ENCODE measurements at regions not wholly inside any gene's neighbourhood (a gene's known extent, or its start where the extent isn't known, plus 50 kb on each side); places are given as distances from the start of the nearest gene placed in this dataset.
A peak's percentile ranks its signal among the peaks of the same experiment; 100 is the strongest.
"Not testable (repeated sequence)": the region's sequence is repeated elsewhere in the genome, so short reads cannot be mapped to it uniquely, and the experiment has no call there.

GRCh38 chr5:99177796-99178195, 249.0 kb upstream of the CHD1 start:
- no peaks in the 10 kb centered on the region for H3K9me3 Mint-ChIP-seq (ENCODE audit: unreplicated experiment)
- BruUV-seq (replicated peaks), result no TSS peak

DNA sequence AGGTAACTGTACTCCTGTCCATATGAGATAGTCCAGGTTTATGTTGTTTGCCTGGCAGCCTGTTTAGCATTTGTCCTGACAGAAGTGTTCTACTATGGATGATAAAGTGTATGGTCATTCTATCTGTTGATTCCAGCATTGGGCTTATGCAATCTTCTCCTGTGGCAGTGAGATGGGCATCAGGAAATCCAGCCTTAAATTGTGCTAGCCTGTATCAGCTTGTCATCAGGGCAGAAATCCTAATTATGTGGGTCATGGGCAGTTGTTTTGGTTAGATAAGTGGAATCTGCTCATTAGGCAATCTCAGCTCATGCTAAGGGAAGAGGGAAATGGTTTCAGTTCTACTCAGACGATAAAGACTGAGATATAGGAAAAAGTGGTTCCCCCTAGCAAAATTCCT, 247.4 kb upstream of the CHD1 start:
- H3K27me3 Mint-ChIP-seq (ENCODE audit: insufficient read depth, unreplicated experiment), result peaks cover 3% of the 10 kb centered on the region
- ChIA-PET POLR2A (no interaction called here), CTCF (no interaction called here)
- no peaks in the 10 kb centered on the region for H3K36me3 Mint-ChIP-seq (ENCODE audit: insufficient read depth, unreplicated experiment)
- H3K4me1 Mint-ChIP-seq (ENCODE audit: low read depth, unreplicated experiment), result no peaks in the 10 kb centered on the region
- intact Hi-C loops (cut with micrococcal nuclease; ENCODE audit: unreplicated experiment), result no loop called here
- no peak overlapping the region for H3K4me3 Mint-ChIP-seq (ENCODE audit: unreplicated experiment)
- no peaks in the 10 kb centered on the region for H3K9me3 ChIP-seq
- no peaks in the 10 kb centered on the region for H3K27me3 ChIP-seq (replicated peaks; ENCODE audit: control insufficient read depth, insufficient read depth, low read length)
- H3K9me3 Mint-ChIP-seq (ENCODE audit: unreplicated experiment), result no peaks in the 10 kb centered on the region
- no peak for DNase-seq
- H3K4me3 ChIP-seq (ENCODE audit: low read depth, low read length), result no peak overlapping the region
- no peak overlapping the region for H3K27ac Mint-ChIP-seq (ENCODE audit: unreplicated experiment)
- BruUV-seq (replicated peaks), result no TSS peak
- TF ChIP-seq, protein P1, sequence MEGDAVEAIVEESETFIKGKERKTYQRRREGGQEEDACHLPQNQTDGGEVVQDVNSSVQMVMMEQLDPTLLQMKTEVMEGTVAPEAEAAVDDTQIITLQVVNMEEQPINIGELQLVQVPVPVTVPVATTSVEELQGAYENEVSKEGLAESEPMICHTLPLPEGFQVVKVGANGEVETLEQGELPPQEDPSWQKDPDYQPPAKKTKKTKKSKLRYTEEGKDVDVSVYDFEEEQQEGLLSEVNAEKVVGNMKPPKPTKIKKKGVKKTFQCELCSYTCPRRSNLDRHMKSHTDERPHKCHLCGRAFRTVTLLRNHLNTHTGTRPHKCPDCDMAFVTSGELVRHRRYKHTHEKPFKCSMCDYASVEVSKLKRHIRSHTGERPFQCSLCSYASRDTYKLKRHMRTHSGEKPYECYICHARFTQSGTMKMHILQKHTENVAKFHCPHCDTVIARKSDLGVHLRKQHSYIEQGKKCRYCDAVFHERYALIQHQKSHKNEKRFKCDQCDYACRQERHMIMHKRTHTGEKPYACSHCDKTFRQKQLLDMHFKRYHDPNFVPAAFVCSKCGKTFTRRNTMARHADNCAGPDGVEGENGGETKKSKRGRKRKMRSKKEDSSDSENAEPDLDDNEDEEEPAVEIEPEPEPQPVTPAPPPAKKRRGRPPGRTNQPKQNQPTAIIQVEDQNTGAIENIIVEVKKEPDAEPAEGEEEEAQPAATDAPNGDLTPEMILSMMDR (IDR thresholded peaks at IDR 0.05; ENCODE audit: insufficient read depth in 1 of 2, low read depth in 1 of 2, low read length in 1 of 2, severe bottlenecking in 1 of 2, unreplicated experiment in 1 of 2), result no peak
- H3K4me1 ChIP-seq, result no peaks in the 10 kb centered on the region
- H3K36me3 ChIP-seq (ENCODE audit: control insufficient read depth, insufficient read depth, low read length), result no peaks in the 10 kb centered on the region

More at GRCh38 chr5:99177796-99178195, 249.0 kb upstream of the CHD1 start:
- Mint-ChIP-seq H3K4me3 (ENCODE audit: unreplicated experiment) (no peak overlapping the region), H3K4me1 (ENCODE audit: low read depth, unreplicated experiment) (no peaks in the 10 kb centered on the region), H3K27me3 (ENCODE audit: insufficient read depth, unreplicated experiment) (peaks cover 3% of the 10 kb centered on the region), H3K36me3 (ENCODE audit: insufficient read depth, unreplicated experiment) (no peaks in the 10 kb centered on the region), H3K27ac (ENCODE audit: unreplicated experiment) (no peak overlapping the region)
- Histone ChIP-seq H3K4me1 (no peaks in the 10 kb centered on the region), H3K4me3 (ENCODE audit: low read depth, low read length) (no peak overlapping the region), H3K9me3 (no peaks in the 10 kb centered on the region), H3K36me3 (ENCODE audit: control insufficient read depth, insufficient read depth, low read length) (no peaks in the 10 kb centered on the region), H3K27me3 (replicated peaks; ENCODE audit: control insufficient read depth, insufficient read depth, low read length) (no peaks in the 10 kb centered on the region)
- POLR2A ChIA-PET, result no interaction called here
- TF ChIP-seq, protein P1 (IDR thresholded peaks at IDR 0.05; ENCODE audit: insufficient read depth in 1 of 2, low read depth in 1 of 2, low read length in 1 of 2, severe bottlenecking in 1 of 2, unreplicated experiment in 1 of 2), result no peak
- CTCF ChIA-PET, result no interaction called here
- no peak for DNase-seq
- intact Hi-C loops (cut with micrococcal nuclease; ENCODE audit: unreplicated experiment), result no loop called here

GRCh38 chr5:99169309-99169708, 240.5 kb upstream of the CHD1 start:
- H3K27me3 ChIP-seq (replicated peaks; ENCODE audit: control insufficient read depth, insufficient read depth, low read length), result no peaks in the 10 kb centered on the region
- no peaks in the 10 kb centered on the region for H3K36me3 ChIP-seq (ENCODE audit: control insufficient read depth, insufficient read depth, low read length)
- Mint-ChIP-seq H3K4me3 (ENCODE audit: unreplicated experiment) (no peak overlapping the region), H3K27ac (ENCODE audit: unreplicated experiment) (no peak overlapping the region), H3K27me3 (ENCODE audit: insufficient read depth, unreplicated experiment) (no peaks in the 10 kb centered on the region), H3K9me3 (ENCODE audit: unreplicated experiment) (peaks cover 10% of the 10 kb centered on the region), H3K36me3 (ENCODE audit: insufficient read depth, unreplicated experiment) (no peaks in the 10 kb centered on the region), H3K4me1 (ENCODE audit: low read depth, unreplicated experiment) (no peaks in the 10 kb centered on the region)
- TF ChIP-seq, protein P1 (IDR thresholded peaks at IDR 0.05; ENCODE audit: insufficient read depth in 1 of 2, low read depth in 1 of 2, low read length in 1 of 2, severe bottlenecking in 1 of 2, unreplicated experiment in 1 of 2), result peak; percentile 12 to 23
- intact Hi-C loops (cut with micrococcal nuclease; ENCODE audit: unreplicated experiment), result no loop called here
- DNase-seq, result no peak
- POLR2A ChIA-PET, result no interaction called here
- CTCF ChIA-PET, result no interaction called here
- H3K4me1 ChIP-seq, result no peaks in the 10 kb centered on the region
- no peaks in the 10 kb centered on the region for H3K9me3 ChIP-seq
- no TSS peak for BruUV-seq (replicated peaks)
- no peak overlapping the region for H3K4me3 ChIP-seq (ENCODE audit: low read depth, low read length)

DNA sequence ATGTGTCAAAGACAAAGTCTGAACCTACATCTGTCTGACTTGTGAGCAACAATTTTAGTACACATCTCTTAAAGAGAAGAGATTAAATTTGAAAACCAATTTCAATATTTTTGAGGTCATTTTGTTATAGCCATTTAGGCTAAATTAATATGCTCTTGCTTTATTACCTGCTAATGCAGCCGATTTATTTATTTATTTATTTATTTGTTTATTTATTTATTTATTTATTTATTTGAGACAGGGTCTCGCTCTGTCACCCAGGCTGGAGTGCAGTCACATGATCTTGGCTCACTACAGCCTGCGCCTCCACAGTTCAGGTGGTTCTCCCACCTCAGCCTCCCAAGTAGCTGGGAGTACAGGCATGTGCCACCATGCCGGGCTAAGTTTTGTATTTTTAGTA, 232.7 kb upstream of the CHD1 start:
- BruUV-seq (replicated peaks); H3K36me3 Mint-ChIP-seq (ENCODE audit: insufficient read depth, unreplicated experiment); POLR2A ChIA-PET; H3K9me3 Mint-ChIP-seq (ENCODE audit: unreplicated experiment); H3K27ac Mint-ChIP-seq (ENCODE audit: unreplicated experiment); DNase-seq; H3K4me3 Mint-ChIP-seq (ENCODE audit: unreplicated experiment); H3K9me3 ChIP-seq; H3K36me3 ChIP-seq (ENCODE audit: control insufficient read depth, insufficient read depth, low read length); H3K27me3 ChIP-seq (replicated peaks; ENCODE audit: control insufficient read depth, insufficient read depth, low read length); H3K4me3 ChIP-seq (ENCODE audit: low read depth, low read length); H3K4me1 ChIP-seq; H3K27me3 Mint-ChIP-seq (ENCODE audit: insufficient read depth, unreplicated experiment); intact Hi-C loops (cut with micrococcal nuclease; ENCODE audit: unreplicated experiment); H3K4me1 Mint-ChIP-seq (ENCODE audit: low read depth, unreplicated experiment); CTCF ChIA-PET: not testable (repeated sequence)
